AG10803 (cell line): ENCODE measurements at regions not wholly inside any gene's neighbourhood (a gene's known extent, or its start where the extent isn't known, plus 50 kb on each side); places are given as distances from the start of the nearest gene placed in this dataset.

ENCODE experiments used
- DNase-seq: peaks from one replicate; pipeline ENCODE4 v3.0.0; 2010; ENCODE audit warnings: low read depth
- H3K4me3 ChIP-seq: 2 replicates; pipeline ENCODE4 v1.5.1; 2011; ENCODE audit warnings: mild to moderate bottlenecking, low read length, control low read depth
- CTCF ChIP-seq: conservative IDR thresholded peaks from 2 replicates; pipeline ENCODE4 v1.5.1; 2011; ENCODE audit warnings: mild to moderate bottlenecking, low read length, control low read depth, inconsistent platforms

DNA sequence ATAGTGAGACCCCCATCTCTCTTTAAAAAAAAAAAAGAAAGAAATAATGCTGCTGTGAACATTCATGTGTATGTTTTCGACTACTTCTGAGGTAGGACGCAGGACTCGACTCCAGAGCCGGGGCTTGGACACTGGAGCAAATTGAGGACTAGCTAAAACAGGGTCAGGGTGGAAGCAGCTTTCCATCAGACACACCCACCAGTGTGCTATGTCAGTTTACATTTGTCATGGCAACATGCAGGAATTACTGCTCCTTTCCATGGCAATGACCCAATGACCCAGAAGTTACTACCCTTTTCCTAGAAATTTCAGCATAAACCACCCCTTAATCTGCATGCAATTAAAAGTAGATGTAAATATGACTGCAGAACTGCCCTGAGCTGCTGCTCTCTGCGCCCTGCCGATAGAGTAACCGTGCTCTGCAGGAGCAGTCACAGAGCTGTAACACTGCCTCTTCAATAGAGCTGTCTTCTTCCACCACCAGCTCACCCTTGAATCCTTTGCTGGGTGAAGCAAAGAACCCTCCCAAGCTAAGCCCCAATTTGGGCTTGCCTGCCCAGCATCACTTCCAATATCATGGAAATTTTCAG, 61.6 kb upstream of the ZNF599 start:
- H3K4me3 ChIP-seq = no peak overlapping the region
- TF ChIP-seq CTCF = no peak
- DNase-seq = no peak

- no peak for TF ChIP-seq CTCF
- no peak for DNase-seq
- no peak overlapping the region for H3K4me3 ChIP-seq
These were observed 59.6 kb upstream of the ZNF599 start for GRCh38 chr19:34832581-34833112.

DNA sequence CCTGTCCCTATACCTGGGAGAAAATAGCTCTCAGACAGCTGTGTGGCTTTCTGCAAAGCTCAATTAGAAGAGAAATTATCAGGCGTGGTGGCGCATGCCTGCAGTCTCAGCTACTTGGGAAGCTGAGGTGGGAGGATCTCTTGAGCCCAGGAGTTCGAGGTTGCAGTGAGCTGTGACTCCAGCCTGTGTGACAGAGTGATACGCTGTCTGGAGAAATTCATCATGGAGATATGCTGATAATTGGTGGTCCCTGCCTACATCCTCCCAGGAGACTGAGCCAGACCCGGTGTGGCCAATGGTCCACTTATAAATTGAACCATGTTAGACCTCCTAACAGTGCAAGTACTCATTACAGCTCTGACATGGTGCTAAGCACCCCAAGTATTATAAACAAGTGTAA, 58.7 kb upstream of the ZNF599 start:
- DNase-seq = no peak
- no peak for TF ChIP-seq CTCF
- no peak overlapping the region for H3K4me3 ChIP-seq

- DNase-seq = no peak
- TF ChIP-seq CTCF = no peak
- no peak overlapping the region for H3K4me3 ChIP-seq
These were observed 55.1 kb upstream of the ZNF599 start for GRCh38 chr19:34828156-34828555.

DNA sequence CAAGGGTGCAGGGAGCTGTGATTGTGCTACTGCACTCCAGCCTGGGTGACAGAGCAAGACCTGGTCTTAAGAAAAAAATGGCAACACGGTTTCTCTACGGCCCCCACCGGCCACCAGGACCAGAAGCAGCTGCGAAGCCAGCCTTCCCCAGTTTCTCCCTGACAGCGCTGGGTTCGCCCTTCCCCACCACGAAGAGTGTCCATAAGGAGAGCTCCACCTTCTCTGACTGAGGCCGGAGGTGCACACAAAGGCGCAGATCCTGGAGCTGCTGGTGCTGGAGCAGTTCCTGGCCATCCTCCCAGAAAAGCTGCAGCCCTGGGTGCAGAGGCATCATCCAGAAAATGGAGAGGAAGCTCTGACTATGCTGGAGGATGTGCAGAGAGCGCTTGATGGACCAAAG, 52.2 kb upstream of the ZNF599 start:
- no peak overlapping the region for H3K4me3 ChIP-seq
- no peak for TF ChIP-seq CTCF
- no peak for DNase-seq

GRCh38 chr19:34824686-34825085, 51.7 kb upstream of the ZNF599 start:
- no peak overlapping the region for H3K4me3 ChIP-seq
- no peak for DNase-seq
- TF ChIP-seq CTCF = no peak
